Neural progenitor cell (in vitro differentiated cells): ENCODE measurements at regions not wholly inside any gene's neighbourhood (a gene's known extent, or its start where the extent isn't known, plus 50 kb on each side); places are given as distances from the start of the nearest gene placed in this dataset.

ENCODE experiments used
- DNase-seq: peaks from one replicate; pipeline ENCODE4 v3.0.0-alpha.2; 2016; ENCODE audit warnings: low spot score
- H2AFZ ChIP-seq: fragments of 200-600 bp; sonication (generic); replicated peaks from 2 replicates; pipeline ENCODE4 v1.6.1; 2016; ENCODE audit warnings: antibody characterized with exemption
- H3F3A ChIP-seq: fragments of 200-600 bp; sonication (generic); 2 replicates; pipeline ENCODE4 v1.6.1; 2016; ENCODE audit warnings: antibody characterized with exemption, low read depth
- H3K27ac ChIP-seq: fragments of 200-600 bp; sonication (generic); 2 replicates; pipeline ENCODE4 v1.5.1; 2016; ENCODE audit warnings: mild to moderate bottlenecking
- H3K27me3 ChIP-seq: fragments of 200-600 bp; sonication (generic); 2 replicates; pipeline ENCODE4 v1.6.1; 2016; ENCODE audit warnings: mild to moderate bottlenecking, moderate library complexity
- H3K36me3 ChIP-seq: fragments of 200-600 bp; sonication (generic); 2 replicates; pipeline ENCODE4 v1.5.1; 2016
- H3K4me1 ChIP-seq: fragments of 200-600 bp; sonication (generic); 2 replicates; pipeline ENCODE4 v1.6.1; 2016; ENCODE audit warnings: mixed run types
- H3K4me2 ChIP-seq: fragments of 200-600 bp; sonication (generic); 2 replicates; pipeline ENCODE4 v1.6.1; 2016
- H3K4me3 ChIP-seq: fragments of 200-600 bp; sonication (generic); 2 replicates; pipeline ENCODE4 v1.5.1; 2016
- H3K79me2 ChIP-seq: fragments of 200-600 bp; sonication (generic); 2 replicates; pipeline ENCODE4 v1.6.1; 2016; ENCODE audit warnings: low read depth
- H3K9ac ChIP-seq: fragments of 200-600 bp; sonication (generic); 2 replicates; pipeline ENCODE4 v1.6.1; 2016
- H3K9me3 ChIP-seq: fragments of 200-600 bp; sonication (generic); 2 replicates; pipeline ENCODE4 v1.5.1; 2016; ENCODE audit warnings: low read depth
- H4K20me1 ChIP-seq: fragments of 200-600 bp; sonication (generic); 2 replicates; pipeline ENCODE4 v1.6.1; 2016; ENCODE audit warnings: low read depth
- H3K27ac Mint-ChIP-seq: 3 replicates; pipeline ENCODE4 v1.8.0; 2021; ENCODE audit warnings: mixed read lengths
- H3K27me3 Mint-ChIP-seq: 2 replicates; pipeline ENCODE4 v1.8.0; 2022; ENCODE audit warnings: low read depth, mild to moderate bottlenecking, inconsistent platforms, moderate library complexity, mixed read lengths; ENCODE audit not compliant: insufficient read depth
- H3K36me3 Mint-ChIP-seq: 3 replicates; pipeline ENCODE4 v1.8.0; 2021; ENCODE audit warnings: mixed read lengths
- H3K4me1 Mint-ChIP-seq: 3 replicates; pipeline ENCODE4 v1.8.0; 2021; ENCODE audit warnings: mixed read lengths
- H3K4me3 Mint-ChIP-seq: 3 replicates; pipeline ENCODE4 v1.8.0; 2021; ENCODE audit warnings: mild to moderate bottlenecking, moderate library complexity, mixed read lengths
- H3K9me3 Mint-ChIP-seq: 3 replicates; pipeline ENCODE4 v1.8.0; 2020; ENCODE audit warnings: mixed read lengths
- CTCF ChIP-seq: fragments of 200-600 bp; sonication (generic); IDR thresholded peaks from 2 replicates; pipeline ENCODE4 v1.5.1; 2017; ENCODE audit warnings: antibody characterized with exemption, mild to moderate bottlenecking
- EZH2 ChIP-seq: fragments of 200-600 bp; sonication (generic); IDR thresholded peaks from 2 replicates; pipeline ENCODE4 v1.6.1; 2017; ENCODE audit warnings: antibody characterized with exemption, mild to moderate bottlenecking, moderate library complexity
- EZH2phosphoT487 ChIP-seq: fragments of 200-600 bp; sonication (generic); IDR thresholded peaks from 2 replicates; pipeline ENCODE4 v1.6.1; 2017; ENCODE audit warnings: antibody characterized with exemption

GRCh38 chr3:11091791-11092190 is 62.5 kb upstream of the HRH1 start:
- H3K4me1 Mint-ChIP-seq, result peaks cover 37% of the 10 kb centered on the region
- TF ChIP-seq EZH2 (no peak), EZH2phosphoT487 (no peak), CTCF (no peak)

DNA sequence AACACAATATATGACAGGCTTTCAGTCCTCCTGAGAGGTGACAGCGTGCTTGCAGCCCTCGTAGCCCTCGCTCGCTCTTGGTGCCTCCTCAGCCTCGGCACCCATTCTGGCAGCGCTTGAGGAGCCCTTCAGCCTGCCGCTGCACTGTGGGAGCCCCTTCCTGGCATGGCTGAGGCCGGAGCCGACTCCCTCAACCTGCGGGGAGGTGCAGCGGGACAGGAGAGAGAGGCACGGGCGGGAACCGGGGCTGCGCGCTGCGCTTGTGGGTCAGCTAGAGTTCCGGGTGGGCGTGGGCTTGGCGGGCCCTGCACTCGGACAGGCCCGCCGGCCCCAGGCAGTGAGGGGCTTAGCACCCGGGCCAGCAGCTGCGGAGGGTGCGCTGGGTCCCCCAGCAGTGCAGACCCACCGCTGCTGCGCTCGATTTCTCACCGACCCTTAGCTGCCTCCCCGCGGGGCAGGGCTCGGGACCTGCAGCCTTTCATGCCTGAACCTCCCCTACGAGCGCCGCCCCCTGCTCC is 60.4 kb upstream of the HRH1 start:
- Histone ChIP-seq H3K27ac (no peak overlapping the region), H3K4me2 (no peak overlapping the region), H3K4me1 (peaks cover 3% of the 10 kb centered on the region), H3K27me3 (peaks cover 16% of the 10 kb centered on the region), H3F3A (no peaks in the 10 kb centered on the region), H4K20me1 (no peaks in the 10 kb centered on the region), H3K9me3 (no peaks in the 10 kb centered on the region), H3K4me3 (no peak overlapping the region), H3K9ac (no peak overlapping the region), H2AFZ (no peak overlapping the region), H3K79me2 (no peaks in the 10 kb centered on the region), H3K36me3 (no peaks in the 10 kb centered on the region)
- DNase-seq, result no peak
- Mint-ChIP-seq H3K4me3 (no peak overlapping the region), H3K27me3 (peaks cover 5% of the 10 kb centered on the region), H3K36me3 (no peaks in the 10 kb centered on the region), H3K27ac (no peak overlapping the region), H3K4me1 (peaks cover 39% of the 10 kb centered on the region), H3K9me3 (no peaks in the 10 kb centered on the region)
- no peak for TF ChIP-seq CTCF
- TF ChIP-seq EZH2phosphoT487, result no peak
- no peak for TF ChIP-seq EZH2

More at GRCh38 chr3:11091791-11092190, 62.5 kb upstream of the HRH1 start:
- H3K9me3 Mint-ChIP-seq, result no peaks in the 10 kb centered on the region
- Histone ChIP-seq H3K4me1 (peaks cover 3% of the 10 kb centered on the region), H3K27ac (no peak overlapping the region), H3K4me3 (no peak overlapping the region), H4K20me1 (no peaks in the 10 kb centered on the region), H3K9ac (no peak overlapping the region), H3K9me3 (no peaks in the 10 kb centered on the region), H3F3A (no peaks in the 10 kb centered on the region), H3K79me2 (no peaks in the 10 kb centered on the region), H3K27me3 (peaks cover 11% of the 10 kb centered on the region), H3K4me2 (peak overlapping the region; percentile 7), H3K36me3 (no peaks in the 10 kb centered on the region), H2AFZ (no peak overlapping the region)
- no peak overlapping the region for H3K4me3 Mint-ChIP-seq
- no peaks in the 10 kb centered on the region for H3K36me3 Mint-ChIP-seq
- no peak for DNase-seq
- peaks cover 6% of the 10 kb centered on the region for H3K27me3 Mint-ChIP-seq
- H3K27ac Mint-ChIP-seq, result no peak overlapping the region

GRCh38 chr3:11095932-11096265 is 58.4 kb upstream of the HRH1 start:
- Histone ChIP-seq H3K9me3 (no peaks in the 10 kb centered on the region), H2AFZ (no peak overlapping the region)

More at GRCh38 chr3:11095932-11096265, 58.4 kb upstream of the HRH1 start:
- Histone ChIP-seq H3K27me3 (peaks cover 16% of the 10 kb centered on the region), H3K79me2 (no peaks in the 10 kb centered on the region), H3K4me2 (no peak overlapping the region), H3K36me3 (no peaks in the 10 kb centered on the region), H4K20me1 (no peaks in the 10 kb centered on the region), H3K4me1 (peaks cover 3% of the 10 kb centered on the region), H3K9ac (no peak overlapping the region), H3F3A (no peaks in the 10 kb centered on the region), H3K27ac (no peak overlapping the region), H3K4me3 (no peak overlapping the region)
- TF ChIP-seq CTCF (peak; percentile 32), EZH2phosphoT487 (no peak), EZH2 (no peak)
- Mint-ChIP-seq H3K36me3 (no peaks in the 10 kb centered on the region), H3K4me1 (peaks cover 32% of the 10 kb centered on the region), H3K27me3 (peaks cover 9% of the 10 kb centered on the region), H3K27ac (no peak overlapping the region), H3K4me3 (peak overlapping the region; percentile 64), H3K9me3 (no peaks in the 10 kb centered on the region)
- peak; percentile 23 for DNase-seq
